WTC11 (cell line): ENCODE measurements at regions not wholly inside any gene's neighbourhood (a gene's known extent, or its start where the extent isn't known, plus 50 kb on each side); places are given as distances from the start of the nearest gene placed in this dataset.
"Not testable (repeated sequence)": the region's sequence is repeated elsewhere in the genome, so short reads cannot be mapped to it uniquely, and the experiment has no call there.

Experiments
- ATAC-seq: fragments of 200-7000 bp; cut with Tn5 transposase; 2 replicates; pipeline ENCODE4 v1.10.0; 2021; ENCODE audit warnings: mild to moderate bottlenecking, moderate library complexity
- CTCF ChIA-PET: fragments of 300-600 bp; sonication (Branson Sonifier 250); formaldehyde crosslinking; loops from one replicate; lab custom pipeline; 2021; ENCODE audit warnings: antibody characterized with exemption; lab: Charles Lee
- POLR2A ChIA-PET: fragments of 350-600 bp; sonication (Branson Sonifier 250); formaldehyde crosslinking; loops from one replicate; lab custom pipeline; 2021; ENCODE audit warnings: antibody characterized with exemption; lab: Charles Lee
- DNase-seq: peaks from one replicate; pipeline ENCODE4 v3.0.0; 2021; ENCODE audit warnings: low spot score
- H3K27ac Mint-ChIP-seq: 2 replicates; pipeline ENCODE4 v1.8.0; 2021; ENCODE audit warnings: mixed read lengths
- H3K27me3 Mint-ChIP-seq: 2 replicates; pipeline ENCODE4 v1.8.0; 2021; ENCODE audit warnings: low read depth, mild to moderate bottlenecking, moderate library complexity, mixed read lengths
- H3K36me3 Mint-ChIP-seq: 2 replicates; pipeline ENCODE4 v1.8.0; 2021; ENCODE audit warnings: mixed read lengths
- H3K4me1 Mint-ChIP-seq: 2 replicates; pipeline ENCODE4 v1.8.0; 2022; ENCODE audit warnings: mixed read lengths
- H3K4me3 Mint-ChIP-seq: 2 replicates; pipeline ENCODE4 v1.8.0; 2021; ENCODE audit warnings: mild to moderate bottlenecking, moderate library complexity, mixed read lengths
- H3K9me3 Mint-ChIP-seq: 2 replicates; pipeline ENCODE4 v1.8.0; 2021; ENCODE audit warnings: mixed read lengths
- ATF6 ChIP-seq: sonication (generic); formaldehyde crosslinking; IDR thresholded peaks from 2 replicates; pipeline ENCODE4 v1.8.1; 2023; ENCODE audit warnings: mild to moderate bottlenecking, missing genetic modification reagents
- EMX1 ChIP-seq: fragments of 250-450 bp; sonication (Bioruptor Pico); IDR thresholded peaks from 2 replicates; pipeline ENCODE4 v1.8.0; 2021; ENCODE audit warnings: mild to moderate bottlenecking
- ETV6 ChIP-seq: sonication (generic); formaldehyde crosslinking; IDR thresholded peaks from 2 replicates; pipeline ENCODE4 v1.8.1; 2022; ENCODE audit warnings: mild to moderate bottlenecking, missing genetic modification reagents
- FOXK1 ChIP-seq: sonication (generic); formaldehyde crosslinking; IDR thresholded peaks from 2 replicates; pipeline ENCODE4 v1.8.0; 2022; ENCODE audit warnings: mild to moderate bottlenecking, moderate library complexity, missing genetic modification reagents
- FOXP1 ChIP-seq: sonication (generic); formaldehyde crosslinking; IDR thresholded peaks from 2 replicates; pipeline ENCODE4 v1.8.0; 2022; ENCODE audit warnings: missing genetic modification reagents, mild to moderate bottlenecking, moderate library complexity, borderline replicate concordance
- JAZF1 ChIP-seq: fragments of 250-450 bp; sonication (Bioruptor Pico); IDR thresholded peaks from 2 replicates; pipeline ENCODE4 v1.9.0; 2021; ENCODE audit warnings: moderate library complexity, mild to moderate bottlenecking, inconsistent platforms
- JUN ChIP-seq: sonication (generic); formaldehyde crosslinking; IDR thresholded peaks from 2 replicates; pipeline ENCODE4 v1.8.0; 2023; ENCODE audit warnings: mild to moderate bottlenecking, missing genetic modification reagents
- NFE2L1 ChIP-seq: sonication (generic); formaldehyde crosslinking; IDR thresholded peaks from 2 replicates; pipeline ENCODE4 v1.8.1; 2023; ENCODE audit warnings: missing genetic modification reagents
- RELA ChIP-seq: sonication (generic); formaldehyde crosslinking; IDR thresholded peaks from 2 replicates; pipeline ENCODE4 v1.8.1; 2022; ENCODE audit warnings: missing genetic modification reagents, mild to moderate bottlenecking, borderline replicate concordance
- SMAD3 ChIP-seq: sonication (generic); formaldehyde crosslinking; IDR thresholded peaks from 2 replicates; pipeline ENCODE4 v1.8.0; 2022; ENCODE audit warnings: missing genetic modification reagents, mild to moderate bottlenecking, borderline replicate concordance
- TEAD1 ChIP-seq: sonication (generic); formaldehyde crosslinking; IDR thresholded peaks from 2 replicates; pipeline ENCODE4 v1.8.0; 2022; ENCODE audit warnings: mild to moderate bottlenecking, missing genetic modification reagents
- TEAD4 ChIP-seq: sonication (generic); formaldehyde crosslinking; IDR thresholded peaks from 2 replicates; pipeline ENCODE4 v1.8.0; 2022; ENCODE audit warnings: mild to moderate bottlenecking, missing genetic modification reagents
- ZNF121 ChIP-seq: sonication (generic); formaldehyde crosslinking; IDR thresholded peaks from 2 replicates; pipeline ENCODE4 v1.8.0; 2023; ENCODE audit warnings: missing genetic modification reagents
- ZNF219 ChIP-seq: sonication (generic); formaldehyde crosslinking; IDR thresholded peaks from 2 replicates; pipeline ENCODE4 v1.8.0; 2023; ENCODE audit warnings: missing genetic modification reagents, mild to moderate bottlenecking, borderline replicate concordance
- ZNF281 ChIP-seq: sonication (generic); formaldehyde crosslinking; IDR thresholded peaks from 2 replicates; pipeline ENCODE4 v1.8.0; 2023; ENCODE audit warnings: mild to moderate bottlenecking, missing genetic modification reagents
- ZNF396 ChIP-seq: fragments of 250-450 bp; sonication (Bioruptor Pico); IDR thresholded peaks from 2 replicates; pipeline ENCODE4 v1.8.0; 2021; ENCODE audit warnings: mild to moderate bottlenecking, moderate library complexity, borderline replicate concordance
- TF ChIP-seq, protein P1 (sequence below): fragments of 250-450 bp; sonication (Bioruptor Pico); IDR thresholded peaks from 2 replicates; pipeline ENCODE4 v1.9.0; 2021; ENCODE audit warnings: moderate library complexity, mild to moderate bottlenecking, inconsistent platforms, borderline replicate concordance
- TF ChIP-seq, protein P2 (sequence below): fragments of 250-450 bp; sonication (Bioruptor Pico); conservative IDR thresholded peaks from 2 replicates; pipeline ENCODE4 v1.9.0; 2021; ENCODE audit warnings: mild to moderate bottlenecking
- TF ChIP-seq, protein P3 (sequence below): sonication (generic); formaldehyde crosslinking; IDR thresholded peaks from 2 replicates; pipeline ENCODE4 v1.8.1; 2022; ENCODE audit warnings: mild to moderate bottlenecking, moderate library complexity, missing genetic modification reagents
- TF ChIP-seq, protein P4 (sequence below): sonication (generic); formaldehyde crosslinking; IDR thresholded peaks from 2 replicates; pipeline ENCODE4 v1.8.1; 2023; ENCODE audit warnings: mild to moderate bottlenecking, missing genetic modification reagents

- no peak for TF ChIP-seq ZNF281 (CRISPR knock-in tag)
- TF ChIP-seq, protein P1, sequence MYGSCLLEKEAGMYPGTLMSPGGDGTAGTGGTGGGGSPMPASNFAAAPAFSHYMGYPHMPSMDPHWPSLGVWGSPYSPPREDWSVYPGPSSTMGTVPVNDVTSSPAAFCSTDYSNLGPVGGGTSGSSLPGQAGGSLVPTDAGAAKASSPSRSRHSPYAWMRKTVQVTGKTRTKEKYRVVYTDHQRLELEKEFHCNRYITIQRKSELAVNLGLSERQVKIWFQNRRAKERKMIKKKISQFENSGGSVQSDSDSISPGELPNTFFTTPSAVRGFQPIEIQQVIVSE = no peak
- TF ChIP-seq NFE2L1 (CRISPR knock-in tag) = no peak
- no peak for TF ChIP-seq ZNF396 (CRISPR knock-in tag)
Measured at GRCh38 chr14:40630471-40630870, 976.2 kb upstream of the LRFN5 start (continued).

DNA sequence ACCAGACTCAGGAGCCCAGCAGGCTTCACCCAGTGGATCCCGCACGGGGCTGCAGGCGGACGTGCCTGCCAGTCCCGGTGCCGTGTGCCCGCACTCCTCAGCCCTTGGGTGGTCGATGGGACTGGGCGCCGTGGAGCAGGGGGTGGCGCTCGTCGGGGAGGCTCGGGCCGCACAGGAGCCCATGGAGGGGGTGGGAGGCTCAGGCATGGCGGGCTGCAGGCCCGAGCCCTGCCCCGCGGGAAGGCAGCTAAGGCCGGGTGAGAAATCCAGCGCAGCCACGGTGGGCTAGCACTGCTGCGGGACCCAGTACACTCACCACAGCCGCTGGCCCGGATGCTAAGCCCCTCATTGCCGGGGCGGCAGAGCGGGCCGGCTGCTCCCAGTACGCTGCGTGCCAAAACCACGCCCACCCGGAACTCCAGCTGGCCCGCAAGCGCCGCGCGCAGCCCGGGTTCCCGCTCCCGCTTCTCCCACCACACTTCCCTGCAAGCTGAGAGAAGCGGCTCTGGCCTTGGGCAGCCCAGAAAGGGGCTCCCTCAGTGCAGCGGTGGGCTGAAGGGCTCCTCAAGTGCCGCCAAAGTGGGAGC is 977.0 kb upstream of the LRFN5 start:
- ATAC-seq = peak; percentile 92

GRCh38 chr14:40629144-40629543 is 977.5 kb upstream of the LRFN5 start:
- CTCF ChIA-PET = no interaction called here
- DNase-seq (no peak), ATAC-seq (peak; percentile 42)
- peak overlapping the region; percentile 64 for H3K4me3 Mint-ChIP-seq
- H3K27me3 Mint-ChIP-seq = no peaks in the 10 kb centered on the region; the same call in 1 of the 2 replicates
- H3K36me3 Mint-ChIP-seq = no peaks in the 10 kb centered on the region
- no peaks in the 10 kb centered on the region for H3K9me3 Mint-ChIP-seq
- TF ChIP-seq ZNF219 (CRISPR knock-in tag) (no peak), JUN (CRISPR knock-in tag) (no peak), TEAD4 (CRISPR knock-in tag) (no peak), JAZF1 (CRISPR knock-in tag) (no peak), ETV6 (CRISPR knock-in tag) (no peak), EMX1 (CRISPR knock-in tag) (no peak), FOXK1 (CRISPR knock-in tag) (no peak)
- TF ChIP-seq, protein P2, sequence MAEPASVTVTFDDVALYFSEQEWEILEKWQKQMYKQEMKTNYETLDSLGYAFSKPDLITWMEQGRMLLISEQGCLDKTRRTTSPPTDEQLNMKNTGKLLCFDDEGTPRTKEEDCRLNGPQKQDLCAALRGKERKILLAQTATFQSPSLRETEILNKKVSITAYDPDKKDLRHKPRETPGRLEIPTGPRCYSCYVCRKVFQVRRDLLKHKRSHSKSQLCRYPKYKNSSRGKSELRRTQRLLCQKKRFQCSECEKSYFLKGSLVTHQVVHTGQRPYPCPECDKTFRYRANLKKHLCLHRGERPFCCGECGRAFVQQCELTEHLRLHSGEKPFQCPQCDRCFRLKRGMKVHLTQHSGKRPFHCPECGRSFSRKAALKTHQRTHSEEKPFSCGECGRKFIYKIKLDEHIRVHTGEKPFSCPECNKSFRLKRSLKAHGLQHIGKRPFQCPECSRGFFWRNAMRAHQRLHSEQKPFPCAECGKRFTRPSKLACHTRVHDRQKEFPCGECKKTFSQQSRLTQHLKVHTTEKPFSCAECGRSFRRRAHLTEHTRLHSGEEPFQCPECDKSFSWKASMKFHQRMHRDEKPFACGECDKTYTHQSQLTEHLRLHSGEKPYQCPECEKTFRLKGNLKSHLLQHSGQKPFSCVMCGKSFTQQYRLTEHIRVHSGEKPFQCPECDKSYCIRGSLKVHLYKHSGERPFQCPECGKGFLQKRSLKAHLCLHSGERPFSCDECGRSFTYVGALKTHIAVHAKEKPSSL = no peak
- no peak overlapping the region for H3K27ac Mint-ChIP-seq
- H3K4me1 Mint-ChIP-seq = peaks cover 20% of the 10 kb centered on the region
- POLR2A ChIA-PET = no interaction called here

More for the DNA sequence above, 977.0 kb upstream of the LRFN5 start:
- H3K9me3 Mint-ChIP-seq, POLR2A ChIA-PET, H3K27me3 Mint-ChIP-seq, CTCF ChIA-PET, H3K27ac Mint-ChIP-seq, H3K36me3 Mint-ChIP-seq: not testable (repeated sequence)
- peak; percentile 69 for DNase-seq
- H3K4me1 Mint-ChIP-seq = peaks cover 20% of the 10 kb centered on the region
- peak overlapping the region; percentile 64 for H3K4me3 Mint-ChIP-seq

- no peaks in the 10 kb centered on the region for H3K36me3 Mint-ChIP-seq
- no peak overlapping the region for H3K4me3 Mint-ChIP-seq
- no peak overlapping the region for H3K27ac Mint-ChIP-seq
- H3K4me1 Mint-ChIP-seq = peaks cover 17% of the 10 kb centered on the region
- H3K27me3 Mint-ChIP-seq = no peaks in the 10 kb centered on the region
- ChIA-PET POLR2A (no interaction called here), CTCF (interaction anchor here (1.1 kb wide), 1 partner anchor 206 kb away, joined by 3 read pairs; no protein-coding TSS in a partner anchor)
- H3K9me3 Mint-ChIP-seq = no peaks in the 10 kb centered on the region
- DNase-seq (no peak), ATAC-seq (no peak)
- no peak for TF ChIP-seq RELA
- TF ChIP-seq ZNF121 (CRISPR knock-in tag) = no peak
- TF ChIP-seq FOXP1 (CRISPR knock-in tag) = no peak
- no peak for TF ChIP-seq TEAD1 (CRISPR knock-in tag)
- TF ChIP-seq, protein P3, sequence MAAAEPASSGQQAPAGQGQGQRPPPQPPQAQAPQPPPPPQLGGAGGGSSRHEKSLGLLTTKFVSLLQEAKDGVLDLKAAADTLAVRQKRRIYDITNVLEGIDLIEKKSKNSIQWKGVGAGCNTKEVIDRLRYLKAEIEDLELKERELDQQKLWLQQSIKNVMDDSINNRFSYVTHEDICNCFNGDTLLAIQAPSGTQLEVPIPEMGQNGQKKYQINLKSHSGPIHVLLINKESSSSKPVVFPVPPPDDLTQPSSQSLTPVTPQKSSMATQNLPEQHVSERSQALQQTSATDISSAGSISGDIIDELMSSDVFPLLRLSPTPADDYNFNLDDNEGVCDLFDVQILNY (CRISPR knock-in tag) = no peak
- no peak for TF ChIP-seq ATF6 (CRISPR knock-in tag)
- no peak for TF ChIP-seq SMAD3 (CRISPR knock-in tag)
- TF ChIP-seq, protein P4, sequence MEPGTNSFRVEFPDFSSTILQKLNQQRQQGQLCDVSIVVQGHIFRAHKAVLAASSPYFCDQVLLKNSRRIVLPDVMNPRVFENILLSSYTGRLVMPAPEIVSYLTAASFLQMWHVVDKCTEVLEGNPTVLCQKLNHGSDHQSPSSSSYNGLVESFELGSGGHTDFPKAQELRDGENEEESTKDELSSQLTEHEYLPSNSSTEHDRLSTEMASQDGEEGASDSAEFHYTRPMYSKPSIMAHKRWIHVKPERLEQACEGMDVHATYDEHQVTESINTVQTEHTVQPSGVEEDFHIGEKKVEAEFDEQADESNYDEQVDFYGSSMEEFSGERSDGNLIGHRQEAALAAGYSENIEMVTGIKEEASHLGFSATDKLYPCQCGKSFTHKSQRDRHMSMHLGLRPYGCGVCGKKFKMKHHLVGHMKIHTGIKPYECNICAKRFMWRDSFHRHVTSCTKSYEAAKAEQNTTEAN (CRISPR knock-in tag) = no peak
Measured at GRCh38 chr14:40623643-40624042, 983.0 kb upstream of the LRFN5 start.
